Transverse colon (tissue), 4 donors: ENCODE measurements at regions not wholly inside any gene's neighbourhood (a gene's known extent, or its start where the extent isn't known, plus 50 kb on each side); places are given as distances from the start of the nearest gene placed in this dataset.

Experiments used
- POLR2AphosphoS5 ChIP-seq, 3 donors: sonication (generic); formaldehyde crosslinking; IDR thresholded peaks; one replicate each; pipeline ENCODE4 v1.6.1; 2016; ENCODE audit warnings: antibody characterized with exemption in 3 of 3
- TF ChIP-seq, protein P1 (sequence below), 5 experiments: fragments of 200-600 bp in 3 of 5; fragments of 450-650 bp in 2 of 5; sonication (generic) in 3 of 5; IDR thresholded peaks; 1 replicate in 2 of 5; 2 replicates in 3 of 5; pipeline ENCODE4 v1.5.1; 2016 to 2017; ENCODE audit warnings: antibody characterized with exemption in 5 of 5, inconsistent platforms in 3 of 5, mild to moderate bottlenecking in 2 of 5, moderate library complexity in 1 of 5

DNA sequence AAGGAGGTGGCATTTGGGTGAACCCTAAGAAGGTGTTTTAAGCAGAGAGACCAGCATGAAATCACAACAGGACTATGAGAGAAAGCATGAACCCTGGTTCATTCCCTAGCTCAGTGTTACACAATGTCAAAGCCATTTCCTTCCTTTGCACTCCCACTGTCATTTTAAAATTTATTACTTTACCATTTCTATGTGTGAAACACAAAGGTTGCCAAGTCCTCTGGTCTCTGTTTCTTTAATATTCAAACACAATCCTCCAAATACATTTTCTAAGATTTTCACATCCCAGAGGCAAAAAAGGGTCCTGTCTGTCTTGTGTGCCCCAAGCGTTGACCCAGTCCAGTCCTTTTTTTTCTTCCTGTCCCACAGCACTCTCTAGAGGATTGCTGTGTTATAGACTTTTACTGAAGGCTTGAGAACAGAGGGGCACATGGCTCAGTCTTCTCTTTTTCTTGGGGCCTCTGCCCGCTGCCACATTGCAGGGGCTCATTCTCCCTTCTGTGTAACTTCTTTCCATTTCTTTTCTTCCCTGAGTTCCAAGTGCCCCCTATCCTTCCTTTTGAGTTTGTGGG lies 78.6 kb upstream of the SLC28A3 start:
- TF ChIP-seq, protein P1, sequence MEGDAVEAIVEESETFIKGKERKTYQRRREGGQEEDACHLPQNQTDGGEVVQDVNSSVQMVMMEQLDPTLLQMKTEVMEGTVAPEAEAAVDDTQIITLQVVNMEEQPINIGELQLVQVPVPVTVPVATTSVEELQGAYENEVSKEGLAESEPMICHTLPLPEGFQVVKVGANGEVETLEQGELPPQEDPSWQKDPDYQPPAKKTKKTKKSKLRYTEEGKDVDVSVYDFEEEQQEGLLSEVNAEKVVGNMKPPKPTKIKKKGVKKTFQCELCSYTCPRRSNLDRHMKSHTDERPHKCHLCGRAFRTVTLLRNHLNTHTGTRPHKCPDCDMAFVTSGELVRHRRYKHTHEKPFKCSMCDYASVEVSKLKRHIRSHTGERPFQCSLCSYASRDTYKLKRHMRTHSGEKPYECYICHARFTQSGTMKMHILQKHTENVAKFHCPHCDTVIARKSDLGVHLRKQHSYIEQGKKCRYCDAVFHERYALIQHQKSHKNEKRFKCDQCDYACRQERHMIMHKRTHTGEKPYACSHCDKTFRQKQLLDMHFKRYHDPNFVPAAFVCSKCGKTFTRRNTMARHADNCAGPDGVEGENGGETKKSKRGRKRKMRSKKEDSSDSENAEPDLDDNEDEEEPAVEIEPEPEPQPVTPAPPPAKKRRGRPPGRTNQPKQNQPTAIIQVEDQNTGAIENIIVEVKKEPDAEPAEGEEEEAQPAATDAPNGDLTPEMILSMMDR (IDR thresholded peaks at IDR 0.05): no peak
- no peak for TF ChIP-seq POLR2AphosphoS5 (IDR thresholded peaks at IDR 0.05)
